ENCODE measurements at regions not wholly inside any gene's neighbourhood (a gene's known extent, or its start where the extent isn't known, plus 50 kb on each side); places are given as distances from the start of the nearest gene placed in this dataset.

- Histone ChIP-seq H3K27me3 (ENCODE audit: control insufficient read depth, insufficient read depth, low read length, poor library complexity, severe bottlenecking) (no peaks in the 10 kb centered on the region), H3K4me1 (ENCODE audit: control insufficient read depth, insufficient read depth, low read length) (no peaks in the 10 kb centered on the region), H3K4me3 (ENCODE audit: low read length) (no peak overlapping the region), H3K27ac (ENCODE audit: low read depth, low read length) (no peak overlapping the region), H3K9me3 (ENCODE audit: control insufficient read depth, low read length) (no peaks in the 10 kb centered on the region), H3K36me3 (ENCODE audit: control insufficient read depth, insufficient read depth, low read length) (no peaks in the 10 kb centered on the region), H3K9ac (ENCODE audit: extremely low read depth, low read length, poor library complexity, severe bottlenecking) (no peak overlapping the region)
- Mint-ChIP-seq H3K27me3 (ENCODE audit: insufficient read depth) (no peaks in the 10 kb centered on the region), H3K9me3 (no peaks in the 10 kb centered on the region), H3K4me1 (peaks cover 9% of the 10 kb centered on the region), H3K36me3 (ENCODE audit: low read depth) (no peaks in the 10 kb centered on the region), H3K27ac (no peak overlapping the region), H3K4me3 (no peak overlapping the region)
- no peak for DNase-seq
- WGBS, 2 experiments (ENCODE audit: insufficient coverage in 1 of 2, insufficient read length in 1 of 2): 94 to 100% methylated on average over 1 to 2 of the region's 2 CpGs
- TF ChIP-seq, protein P1, sequence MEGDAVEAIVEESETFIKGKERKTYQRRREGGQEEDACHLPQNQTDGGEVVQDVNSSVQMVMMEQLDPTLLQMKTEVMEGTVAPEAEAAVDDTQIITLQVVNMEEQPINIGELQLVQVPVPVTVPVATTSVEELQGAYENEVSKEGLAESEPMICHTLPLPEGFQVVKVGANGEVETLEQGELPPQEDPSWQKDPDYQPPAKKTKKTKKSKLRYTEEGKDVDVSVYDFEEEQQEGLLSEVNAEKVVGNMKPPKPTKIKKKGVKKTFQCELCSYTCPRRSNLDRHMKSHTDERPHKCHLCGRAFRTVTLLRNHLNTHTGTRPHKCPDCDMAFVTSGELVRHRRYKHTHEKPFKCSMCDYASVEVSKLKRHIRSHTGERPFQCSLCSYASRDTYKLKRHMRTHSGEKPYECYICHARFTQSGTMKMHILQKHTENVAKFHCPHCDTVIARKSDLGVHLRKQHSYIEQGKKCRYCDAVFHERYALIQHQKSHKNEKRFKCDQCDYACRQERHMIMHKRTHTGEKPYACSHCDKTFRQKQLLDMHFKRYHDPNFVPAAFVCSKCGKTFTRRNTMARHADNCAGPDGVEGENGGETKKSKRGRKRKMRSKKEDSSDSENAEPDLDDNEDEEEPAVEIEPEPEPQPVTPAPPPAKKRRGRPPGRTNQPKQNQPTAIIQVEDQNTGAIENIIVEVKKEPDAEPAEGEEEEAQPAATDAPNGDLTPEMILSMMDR (conservative IDR thresholded peaks at IDR 0.05): no peak
These were observed 76.2 kb upstream of the ZNF608 start for GRCh38 chr5:124822647-124823046.

GRCh38 chr5:124823380-124823779 lies 76.9 kb upstream of the ZNF608 start:
- no peaks in the 10 kb centered on the region for H3K27me3 Mint-ChIP-seq (ENCODE audit: insufficient read depth)
- Histone ChIP-seq H3K4me1 (ENCODE audit: control insufficient read depth, insufficient read depth, low read length) (no peaks in the 10 kb centered on the region), H3K4me3 (ENCODE audit: low read length) (no peak overlapping the region), H3K9ac (ENCODE audit: extremely low read depth, low read length, poor library complexity, severe bottlenecking) (no peak overlapping the region), H3K27me3 (ENCODE audit: control insufficient read depth, insufficient read depth, low read length, poor library complexity, severe bottlenecking) (no peaks in the 10 kb centered on the region), H3K27ac (ENCODE audit: low read depth, low read length) (no peak overlapping the region), H3K9me3 (ENCODE audit: control insufficient read depth, low read length) (no peaks in the 10 kb centered on the region), H3K36me3 (ENCODE audit: control insufficient read depth, insufficient read depth, low read length) (no peaks in the 10 kb centered on the region)
- H3K27ac Mint-ChIP-seq: no peak overlapping the region
- H3K4me3 Mint-ChIP-seq: no peak overlapping the region
- peaks cover 10% of the 10 kb centered on the region for H3K4me1 Mint-ChIP-seq
- TF ChIP-seq, protein P1 (conservative IDR thresholded peaks at IDR 0.05): no peak
- no peaks in the 10 kb centered on the region for H3K36me3 Mint-ChIP-seq (ENCODE audit: low read depth)
- DNase-seq: no peak
- WGBS, 2 experiments (ENCODE audit: insufficient coverage in 1 of 2, insufficient read length in 1 of 2): 85 to 88% methylated on average over 3 of the region's 3 CpGs
- no peaks in the 10 kb centered on the region for H3K9me3 Mint-ChIP-seq

DNA sequence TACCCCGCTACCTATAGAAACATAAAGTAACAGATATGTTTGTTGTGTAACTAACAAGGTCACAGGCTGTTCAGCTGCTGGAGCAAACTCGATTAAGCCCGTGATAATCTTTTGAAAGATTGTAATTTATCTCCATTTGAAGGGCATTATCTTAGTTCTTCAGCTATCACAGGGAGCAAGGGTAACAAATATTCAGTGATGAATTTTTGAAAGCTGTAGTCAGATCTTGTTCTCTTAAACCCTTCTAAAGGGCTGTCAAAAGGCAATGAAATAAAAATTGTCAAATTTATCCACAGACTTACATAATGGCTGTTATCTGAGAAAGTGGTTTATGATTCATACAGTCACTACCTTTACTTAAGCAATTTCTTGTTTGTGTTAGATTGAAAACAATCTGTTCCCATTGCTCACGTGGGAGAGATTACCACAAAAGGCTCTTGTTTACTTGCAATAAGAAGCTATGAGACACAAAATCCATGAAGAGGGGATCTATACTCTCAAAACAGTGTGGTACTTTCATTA lies 78.3 kb upstream of the ZNF608 start:
- 88 to 89% methylated on average over 3 to 4 of the region's 4 CpGs for WGBS, 2 experiments (ENCODE audit: insufficient coverage in 1 of 2, insufficient read length in 1 of 2)
- Histone ChIP-seq H3K27ac (ENCODE audit: low read depth, low read length) (no peak overlapping the region), H3K4me3 (ENCODE audit: low read length) (no peak overlapping the region), H3K36me3 (ENCODE audit: control insufficient read depth, insufficient read depth, low read length) (no peaks in the 10 kb centered on the region), H3K9ac (ENCODE audit: extremely low read depth, low read length, poor library complexity, severe bottlenecking) (no peak overlapping the region), H3K4me1 (ENCODE audit: control insufficient read depth, insufficient read depth, low read length) (no peaks in the 10 kb centered on the region), H3K9me3 (ENCODE audit: control insufficient read depth, low read length) (no peaks in the 10 kb centered on the region), H3K27me3 (ENCODE audit: control insufficient read depth, insufficient read depth, low read length, poor library complexity, severe bottlenecking) (no peaks in the 10 kb centered on the region)
- no peak overlapping the region for H3K27ac Mint-ChIP-seq
- TF ChIP-seq, protein P1 (conservative IDR thresholded peaks at IDR 0.05): no peak
- no peak for DNase-seq
- H3K36me3 Mint-ChIP-seq (ENCODE audit: low read depth): no peaks in the 10 kb centered on the region
- H3K27me3 Mint-ChIP-seq (ENCODE audit: insufficient read depth): no peaks in the 10 kb centered on the region
- H3K4me1 Mint-ChIP-seq: peaks cover 17% of the 10 kb centered on the region
- H3K9me3 Mint-ChIP-seq: no peaks in the 10 kb centered on the region
- no peak overlapping the region for H3K4me3 Mint-ChIP-seq
